OCI-LY1 (cell line): ENCODE measurements at regions not wholly inside any gene's neighbourhood (a gene's known extent, or its start where the extent isn't known, plus 50 kb on each side); places are given as distances from the start of the nearest gene placed in this dataset.

ENCODE experiments used
- CTCF ChIP-seq: fragments of 200-600 bp; sonication (generic), shearing (Covaris generic); IDR thresholded peaks from 2 replicates; pipeline ENCODE4 v1.5.1; 2017; ENCODE audit warnings: mild to moderate bottlenecking, antibody characterized with exemption, low read length, moderate library complexity, mixed read lengths
- EZH2 ChIP-seq: fragments of 200-600 bp; sonication (generic), shearing (Covaris generic); IDR thresholded peaks from 2 replicates; pipeline ENCODE4 v1.8.0; 2017; ENCODE audit warnings: borderline replicate concordance, mixed run types, mild to moderate bottlenecking, antibody characterized with exemption, low read length, moderate library complexity, mixed read lengths

- TF ChIP-seq CTCF (no peak), EZH2 (no peak)
Observed at GRCh38 chr22:48594757-48595510, 1232.7 kb downstream of the BRD1 start.
